Left lobe of liver (tissue), 2 donors: ENCODE measurements at regions not wholly inside any gene's neighbourhood (a gene's known extent, or its start where the extent isn't known, plus 50 kb on each side); places are given as distances from the start of the nearest gene placed in this dataset.
"Not testable (repeated sequence)": the region's sequence is repeated elsewhere in the genome, so short reads cannot be mapped to it uniquely, and the experiment has no call there.

Experiments used
- ATAC-seq: fragments of 200-7000 bp; cut with Tn5 transposase; one replicate; pipeline ENCODE4 v1.9.1; 2020; ENCODE audit warnings: mild to moderate bottlenecking, moderate library complexity
- DNase-seq: peaks from one replicate; pipeline ENCODE4 v3.0.0-alpha.2; 2020; ENCODE audit warnings: low spot score
- donor health status: DM: no; HTN: no; CAD: no; lungs with moderate emphysema.
- donor health status: DM: no; HTN: yes; CAD: no.

DNA sequence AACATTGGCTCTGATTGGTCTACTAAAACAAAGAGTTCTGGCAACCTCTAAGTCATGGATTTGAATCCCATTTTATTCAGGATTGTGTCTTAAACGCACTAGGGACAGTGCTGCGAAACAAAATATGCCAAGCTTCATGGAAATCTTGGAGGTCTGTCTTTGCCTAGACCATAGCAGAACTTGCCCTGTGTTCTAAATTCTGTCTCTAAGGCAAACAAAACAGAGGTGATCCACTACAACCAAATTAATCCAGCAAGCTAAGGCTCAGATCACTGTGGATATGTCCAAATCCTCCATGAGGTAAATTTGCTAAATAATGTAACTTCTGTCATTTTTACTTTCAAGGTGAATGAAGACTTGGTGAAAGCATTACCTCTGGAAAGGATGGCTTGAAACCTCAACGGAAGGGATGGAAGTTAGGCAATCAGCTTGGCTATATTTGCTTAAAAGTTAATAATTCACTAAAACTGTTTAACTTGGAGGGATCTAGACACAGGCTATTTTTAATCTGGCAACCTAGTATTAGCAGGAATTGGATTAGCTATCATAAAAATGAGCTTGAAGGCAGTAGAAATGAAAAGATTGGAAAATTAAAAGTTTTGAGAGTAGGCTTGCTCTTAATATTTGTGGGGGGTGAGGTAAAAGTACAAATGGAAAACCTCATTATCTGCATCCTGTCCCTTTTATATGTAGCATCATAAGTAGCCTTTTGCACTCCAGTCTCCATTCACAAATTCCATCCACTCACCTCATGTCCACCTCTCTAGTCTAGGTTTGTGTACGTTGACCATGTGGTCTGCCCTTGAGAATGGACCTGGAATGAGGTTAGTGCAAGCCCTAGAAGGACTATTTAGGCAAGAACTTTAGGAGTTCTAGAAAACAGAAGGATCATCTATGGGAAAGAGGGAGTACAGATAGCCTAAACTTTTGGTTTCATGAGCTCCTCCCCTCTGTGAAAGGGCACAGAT is 176.2 kb downstream of the SMC2 start:
- ATAC-seq, result peak; percentile 93
- peak; percentile 50 for DNase-seq

GRCh38 chr9:104276709-104277245 is 182.7 kb downstream of the SMC2 start:
- no peak for DNase-seq
- ATAC-seq, result peak; percentile 68

DNA sequence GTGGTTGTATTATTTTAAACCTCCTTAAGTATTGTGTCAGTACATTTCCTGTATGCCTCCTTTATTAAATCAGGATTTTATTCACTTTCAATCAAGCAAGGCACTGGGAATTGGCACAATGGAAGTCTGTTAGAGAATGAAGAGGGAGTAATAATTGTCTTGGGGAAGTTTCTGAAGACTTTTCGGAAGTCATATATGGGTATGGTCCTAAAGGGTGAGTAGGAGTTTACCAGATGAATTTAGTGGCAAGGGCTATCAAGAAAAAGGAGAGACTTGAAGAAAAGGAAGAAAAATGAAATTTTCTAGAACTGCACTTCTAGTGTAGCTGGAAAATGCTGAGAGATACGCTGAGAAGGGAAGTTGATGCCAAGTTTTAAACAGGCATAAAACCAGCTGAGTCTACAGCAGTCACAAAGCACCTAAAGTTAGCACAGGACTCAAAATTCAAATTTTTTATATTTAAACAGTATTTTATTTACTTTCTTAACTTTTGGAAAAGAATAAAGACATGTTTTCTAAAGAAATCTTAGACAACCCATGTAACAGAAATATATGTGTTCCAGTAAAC is 184.9 kb downstream of the SMC2 start:
- DNase-seq (no peak), ATAC-seq (peak; percentile 48)

- ATAC-seq (peak; percentile 44), DNase-seq (no peak)
Observed at GRCh38 chr9:104279535-104280177, 185.5 kb downstream of the SMC2 start.

GRCh38 chr9:104280178-104280560 is 186.1 kb downstream of the SMC2 start:
- DNase-seq, result no peak
- ATAC-seq, result no peak

GRCh38 chr9:104280711-104281110 is 186.6 kb downstream of the SMC2 start:
- ATAC-seq (no peak), DNase-seq (no peak)

GRCh38 chr9:104286187-104286586 is 192.1 kb downstream of the SMC2 start:
- ATAC-seq, result no peak
- DNase-seq, result no peak

DNA sequence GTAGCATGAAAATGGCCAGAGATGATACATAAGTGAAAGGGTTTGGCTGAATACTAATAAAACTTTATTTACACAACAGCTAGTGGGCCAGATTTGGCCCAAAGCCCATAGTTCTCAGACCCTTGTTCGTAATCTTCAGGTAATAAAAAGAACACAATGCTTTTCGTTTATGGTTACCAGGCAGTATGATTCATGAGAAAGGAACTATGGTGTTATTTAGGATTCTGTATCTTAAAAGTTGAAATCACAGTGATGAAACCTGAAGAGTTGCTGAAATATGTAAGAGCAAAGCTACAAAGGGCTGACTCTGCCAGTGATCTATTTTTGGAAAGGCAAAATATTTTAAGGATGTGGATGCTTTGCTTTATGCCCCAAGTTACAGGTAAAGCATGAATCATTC is 192.7 kb downstream of the SMC2 start:
- DNase-seq (no peak), ATAC-seq (no peak)

- DNase-seq (no peak), ATAC-seq (no peak)
Observed at GRCh38 chr9:104287253-104287878, 193.3 kb downstream of the SMC2 start.

GRCh38 chr9:104293877-104294276 is 199.8 kb downstream of the SMC2 start:
- DNase-seq, result no peak
- ATAC-seq, result no peak

- no peak for DNase-seq
- no peak for ATAC-seq
Observed at GRCh38 chr9:104300124-104300523, 203.9 kb upstream of the OR13F1 start.

- ATAC-seq (no peak), DNase-seq (no peak)
Observed at GRCh38 chr9:104301755-104302154, 202.3 kb upstream of the OR13F1 start.

DNA sequence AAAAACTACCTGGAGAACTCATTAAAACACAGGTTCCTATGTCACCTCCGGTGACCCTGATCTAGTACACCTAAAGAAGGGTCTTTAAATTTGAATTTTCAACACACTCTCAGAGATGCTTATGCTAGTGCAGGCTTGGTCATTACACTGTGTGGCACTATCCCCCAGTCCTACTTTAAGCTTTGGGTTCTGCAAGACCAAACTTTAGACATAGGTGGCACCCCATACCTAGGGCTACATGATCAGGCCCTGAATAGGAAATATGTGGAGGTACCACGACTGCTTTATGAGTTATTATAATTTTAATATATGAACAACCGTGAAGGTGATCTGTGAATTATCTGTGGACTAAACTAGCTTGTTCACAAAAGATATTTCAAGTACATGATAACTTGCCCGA is 201.3 kb upstream of the OR13F1 start:
- no peak for ATAC-seq

GRCh38 chr9:104304925-104305324 is 199.1 kb upstream of the OR13F1 start:
- DNase-seq (no peak), ATAC-seq (no peak)

More for the DNA sequence above, 201.3 kb upstream of the OR13F1 start:
- no peak for DNase-seq

GRCh38 chr9:104313396-104314110 is 190.5 kb upstream of the OR13F1 start:
- DNase-seq (no peak), ATAC-seq (no peak)

GRCh38 chr9:104316201-104317009 is 187.7 kb upstream of the OR13F1 start:
- ATAC-seq, DNase-seq: not testable (repeated sequence)

DNA sequence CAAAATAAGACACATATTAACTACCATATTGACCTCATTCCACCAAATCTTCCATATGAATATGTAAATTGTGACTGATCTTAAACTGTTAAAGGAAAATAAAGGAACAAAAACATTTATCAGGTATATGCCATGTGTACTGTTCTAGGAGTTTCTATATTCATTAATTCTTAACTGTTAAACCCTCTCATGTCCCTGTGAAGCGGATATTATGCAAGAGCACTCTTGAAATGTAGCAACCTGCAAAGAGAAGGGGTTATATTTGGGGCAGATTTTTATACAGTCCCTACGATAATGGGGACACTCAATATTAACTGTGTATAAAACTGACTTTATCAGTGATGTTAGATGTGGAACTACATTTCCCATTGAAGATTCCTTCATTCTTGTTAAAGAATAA is 184.9 kb upstream of the OR13F1 start:
- no peak for DNase-seq
- ATAC-seq, result no peak

DNA sequence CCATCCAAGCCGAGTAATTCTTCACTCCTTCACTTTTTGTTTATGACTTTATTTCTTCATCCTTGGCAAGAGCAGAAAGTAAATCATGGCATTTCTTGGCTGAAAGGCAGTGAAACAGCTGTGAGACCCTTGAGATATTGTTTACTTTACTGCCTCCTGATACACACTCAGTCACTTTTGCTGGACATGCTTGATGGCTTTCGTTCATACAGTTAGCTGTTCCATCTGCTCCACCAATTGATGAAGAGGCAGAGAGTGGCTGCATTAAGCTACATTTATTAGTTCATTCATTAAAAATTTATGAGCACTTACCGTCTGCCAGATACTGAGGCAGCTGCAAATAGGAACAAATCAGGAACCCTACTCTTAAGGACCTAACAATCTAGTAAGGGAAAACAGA is 184.4 kb upstream of the OR13F1 start:
- ATAC-seq (no peak), DNase-seq (no peak)

- ATAC-seq, result no peak
Observed at GRCh38 chr9:104322596-104322995, 181.5 kb upstream of the OR13F1 start.

More at GRCh38 chr9:104322596-104322995, 181.5 kb upstream of the OR13F1 start:
- DNase-seq, result no peak
